GM19328 (cell line): ENCODE measurements at regions not wholly inside any gene's neighbourhood (a gene's known extent, or its start where the extent isn't known, plus 50 kb on each side); places are given as distances from the start of the nearest gene placed in this dataset.
A peak's percentile ranks its signal among the peaks of the same experiment; 100 is the strongest.
"Not testable (repeated sequence)": the region's sequence is repeated elsewhere in the genome, so short reads cannot be mapped to it uniquely, and the experiment has no call there.

ENCODE experiments used
- ATAC-seq: cut with Tn5 transposase; IDR thresholded peaks from one replicate; pipeline ENCODE4 v1.9.1; 2021; ENCODE audit warnings: mild to moderate bottlenecking, moderate library complexity; ENCODE audit not compliant: unreplicated experiment

DNA sequence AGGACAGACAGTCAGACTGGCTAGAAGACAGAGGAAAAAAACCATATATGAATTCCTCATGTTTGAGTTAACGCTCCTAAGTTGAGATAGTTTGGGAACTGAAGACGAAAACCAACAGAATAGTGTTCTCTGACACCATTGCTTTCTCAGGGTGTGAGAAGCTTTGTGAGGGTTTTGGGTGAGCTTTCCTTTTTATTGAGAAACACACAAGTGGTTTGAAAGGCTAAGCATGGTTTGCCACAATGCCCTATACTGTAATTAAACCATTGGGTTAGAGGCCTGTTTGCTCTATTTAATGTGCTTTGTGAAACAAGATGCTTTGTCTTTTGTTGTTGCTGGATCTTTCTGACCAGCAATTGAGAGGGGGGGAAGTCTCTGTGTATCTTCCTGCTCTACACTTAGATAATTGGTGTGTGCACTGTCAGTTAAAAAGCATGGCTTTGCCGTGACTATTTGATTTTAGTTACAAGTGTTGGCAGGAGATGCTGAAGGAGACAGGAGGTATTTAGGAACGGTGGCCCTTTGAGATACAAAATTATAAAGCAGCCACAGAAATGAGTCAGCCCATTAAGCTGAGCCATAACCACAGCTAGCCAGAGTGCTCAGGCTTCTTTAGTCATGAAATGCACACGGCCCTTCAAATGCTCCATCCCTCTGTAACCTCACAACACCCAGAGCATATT is 273.0 kb upstream of the PREP start:
- no peak for ATAC-seq

DNA sequence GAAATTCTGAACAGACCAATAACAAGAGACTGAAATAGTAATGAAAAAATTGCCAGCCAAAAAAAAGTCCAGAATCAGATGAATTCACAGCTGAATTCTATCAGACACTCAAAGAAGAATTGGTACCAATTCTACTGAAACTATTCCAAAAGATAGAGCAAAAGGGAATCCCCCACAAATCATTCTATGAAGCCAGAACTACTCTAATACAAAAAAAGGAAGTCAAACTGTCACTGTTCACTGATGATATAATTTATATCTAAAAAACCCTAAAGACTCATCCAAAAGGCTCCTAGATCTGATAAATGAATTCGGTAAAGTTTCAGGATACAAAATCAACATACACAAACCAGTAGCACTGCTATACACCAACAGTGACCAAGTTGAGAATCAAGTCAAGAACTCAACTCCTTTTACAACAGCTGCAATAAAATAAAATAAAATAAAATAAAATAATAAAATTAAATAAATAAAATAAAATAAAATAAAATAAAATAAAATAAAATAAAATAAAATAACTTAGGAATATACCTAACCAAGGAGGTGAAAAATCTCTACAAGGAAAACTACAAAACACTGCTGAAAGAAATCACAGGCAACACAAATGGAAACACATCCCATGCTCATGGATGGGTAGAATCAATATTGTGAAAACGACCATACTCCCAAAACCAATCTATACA is 270.1 kb upstream of the PREP start:
- ATAC-seq: not testable (repeated sequence)

DNA sequence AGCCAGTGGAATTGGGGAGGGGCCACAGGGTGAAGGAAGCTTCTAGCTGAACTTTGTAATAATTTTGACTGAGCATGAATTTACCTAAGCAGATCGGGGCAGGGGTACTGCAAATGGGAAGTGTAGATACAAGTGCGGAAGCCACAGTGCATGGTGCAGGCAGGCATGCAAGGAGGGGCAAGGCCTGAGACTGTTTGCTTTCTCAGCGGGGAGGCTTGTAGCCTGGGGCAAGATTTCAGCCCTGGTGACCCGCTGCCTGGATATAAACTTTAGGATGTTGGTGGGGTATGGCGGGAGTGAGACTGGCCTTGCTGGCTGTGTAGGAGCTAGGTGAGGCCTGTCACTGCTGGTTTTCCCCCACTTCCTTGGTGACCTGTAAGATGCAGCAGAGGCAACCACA is 266.4 kb upstream of the PREP start:
- ATAC-seq: no peak

DNA sequence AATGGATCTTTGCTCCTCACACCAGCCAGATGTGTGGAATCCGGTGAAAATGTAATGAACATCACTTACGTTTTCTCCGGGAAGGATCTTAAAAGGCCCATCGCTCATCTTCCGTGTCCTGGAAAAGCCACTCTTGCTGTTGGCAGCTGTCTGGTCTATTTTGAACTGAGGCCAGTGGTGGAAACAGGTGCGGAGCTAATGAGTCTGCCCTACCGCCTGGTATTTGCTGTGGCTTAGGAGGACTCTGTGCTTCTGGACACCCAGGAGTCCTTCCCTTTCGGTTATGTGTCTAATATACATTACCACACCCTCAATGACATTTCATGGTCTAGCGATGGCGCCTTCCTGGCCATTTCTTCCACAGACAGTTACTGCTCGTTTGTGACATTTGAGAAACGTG is 264.2 kb upstream of the PREP start:
- no peak for ATAC-seq

DNA sequence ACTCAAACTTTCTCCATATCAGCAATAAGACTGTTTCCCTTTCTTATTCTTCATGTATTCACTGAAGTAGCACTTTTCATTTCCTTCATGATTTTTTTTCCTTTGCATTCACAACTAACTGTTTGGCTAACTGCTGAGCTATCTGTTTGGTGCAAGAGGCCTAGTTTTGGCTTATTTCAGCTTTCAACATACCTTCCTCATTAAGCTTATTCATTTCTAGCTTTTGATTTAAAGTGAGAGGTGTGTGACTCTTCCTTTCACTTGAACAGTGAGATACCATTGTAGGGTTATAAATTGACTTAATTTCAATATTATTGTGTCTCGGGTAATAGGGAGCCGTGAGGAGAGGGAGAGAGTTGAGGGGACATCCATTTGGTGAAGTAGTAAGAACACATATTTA is 262.0 kb upstream of the PREP start:
- ATAC-seq: no peak

DNA sequence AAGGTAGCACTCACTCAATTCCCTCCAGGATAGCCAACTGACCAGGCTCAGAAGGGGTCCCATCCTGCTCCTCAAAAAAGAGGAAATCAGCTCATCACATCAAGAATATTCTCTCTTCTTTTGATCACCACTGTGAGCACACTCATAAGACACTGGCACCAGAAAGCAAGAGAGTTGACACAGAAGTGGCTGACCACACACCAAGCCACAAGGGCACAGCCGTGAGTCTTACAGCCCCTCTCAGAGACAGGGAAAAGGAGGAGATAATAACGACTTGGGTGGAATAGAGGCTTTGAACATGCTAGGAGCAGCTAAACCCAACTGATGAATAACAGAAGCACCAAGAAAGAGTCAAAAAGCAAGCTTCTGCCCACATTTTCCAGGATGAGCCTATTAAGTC is 249.1 kb upstream of the PREP start:
- no peak for ATAC-seq

DNA sequence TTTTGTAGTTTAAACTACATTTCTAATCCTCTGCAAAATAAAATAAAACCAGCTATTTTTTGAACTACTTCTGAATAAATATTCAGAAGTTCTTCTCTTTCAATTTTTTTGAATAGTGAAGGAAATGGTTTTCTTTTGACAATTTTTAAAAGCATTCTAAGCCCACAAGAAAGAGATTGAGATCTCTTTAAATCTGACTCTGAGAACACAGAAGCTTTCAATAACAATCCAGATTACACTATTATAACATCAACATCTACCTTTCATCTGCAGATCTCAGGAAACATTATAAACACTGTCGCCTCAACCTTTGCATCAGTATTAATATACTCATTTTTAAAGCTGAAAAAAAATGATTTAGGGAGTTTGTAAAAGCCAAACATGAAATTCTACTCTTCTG is 247.5 kb upstream of the PREP start:
- no peak for ATAC-seq

DNA sequence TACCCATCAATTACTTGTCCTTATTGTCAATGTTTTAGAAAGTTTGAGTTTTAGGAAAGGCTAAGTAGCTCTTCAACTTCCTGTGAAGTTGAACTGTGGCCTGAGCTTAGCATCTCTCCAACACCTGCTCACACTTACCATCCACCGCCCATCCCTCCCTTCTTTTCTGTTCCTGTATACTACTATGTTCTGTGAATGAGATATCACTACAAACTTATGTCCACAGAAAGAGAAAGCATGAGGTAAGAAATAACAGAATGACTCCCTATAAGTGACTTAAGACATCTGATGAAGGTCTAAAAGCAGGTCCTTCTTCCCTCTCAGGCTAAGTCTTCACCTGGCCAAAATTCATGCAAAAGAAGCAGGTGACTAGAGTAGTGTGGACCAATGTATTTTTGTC is 246.3 kb upstream of the PREP start:
- ATAC-seq: no peak

DNA sequence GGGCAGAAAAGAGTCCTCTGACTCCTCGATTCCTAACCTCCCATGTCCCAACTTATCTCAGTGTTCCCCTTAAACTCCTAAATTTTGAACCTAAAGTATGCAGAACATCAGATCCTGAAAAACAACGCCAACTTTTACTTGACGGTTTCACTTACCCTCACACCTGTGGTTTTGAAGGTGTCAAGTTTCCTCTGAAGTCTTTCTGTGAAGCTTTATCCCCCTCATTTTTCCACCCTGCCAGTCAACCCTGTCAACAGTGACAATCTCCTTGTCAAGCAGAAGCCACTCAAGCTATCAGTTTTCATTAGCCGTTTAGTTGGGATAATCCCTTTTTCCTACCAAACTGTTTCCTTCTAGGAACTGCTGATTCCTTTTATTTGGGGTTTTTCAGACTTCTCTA is 245.4 kb upstream of the PREP start:
- no peak for ATAC-seq

DNA sequence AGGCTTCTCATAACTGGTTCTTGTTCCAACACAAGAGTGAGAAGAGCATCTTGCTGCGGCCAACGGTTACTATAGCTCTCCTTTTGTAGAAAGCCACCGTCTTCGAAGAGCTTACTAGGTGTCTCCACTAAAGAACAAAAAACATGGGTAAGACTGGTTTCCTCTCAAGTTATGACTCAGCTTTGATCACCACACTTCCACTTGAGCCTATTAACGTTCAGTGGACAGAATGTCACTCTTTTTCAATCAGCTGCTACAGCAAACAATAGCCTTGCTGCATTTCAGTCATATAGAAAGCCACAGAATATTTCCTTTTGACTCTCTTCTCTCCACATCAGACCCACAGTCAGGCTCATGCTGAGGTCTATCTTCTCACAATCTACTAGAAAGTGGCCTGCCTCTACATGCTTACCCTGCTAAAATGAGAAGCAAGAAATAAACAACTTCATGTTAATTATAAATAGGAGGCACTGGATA is 243.5 kb upstream of the PREP start:
- peak; percentile 93 for ATAC-seq

DNA sequence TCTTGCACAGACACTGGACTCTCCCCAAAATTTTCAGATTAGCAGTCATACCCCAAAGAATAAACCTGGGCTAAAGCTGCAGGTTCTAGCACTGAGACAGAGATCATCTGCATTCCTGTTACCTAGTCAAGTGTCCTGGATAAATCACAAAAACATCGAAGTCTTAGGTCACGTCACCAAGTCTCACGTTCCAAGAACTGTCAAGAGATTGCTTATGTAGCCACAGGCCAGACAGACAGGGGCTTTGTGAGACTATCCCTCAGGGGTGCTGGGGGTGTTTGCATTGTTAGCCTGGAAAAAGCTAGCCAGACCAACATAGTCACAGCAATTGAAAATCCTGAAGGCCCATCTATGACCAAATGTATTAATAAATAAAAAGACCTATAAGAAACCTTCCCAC is 243.1 kb upstream of the PREP start:
- no peak for ATAC-seq

DNA sequence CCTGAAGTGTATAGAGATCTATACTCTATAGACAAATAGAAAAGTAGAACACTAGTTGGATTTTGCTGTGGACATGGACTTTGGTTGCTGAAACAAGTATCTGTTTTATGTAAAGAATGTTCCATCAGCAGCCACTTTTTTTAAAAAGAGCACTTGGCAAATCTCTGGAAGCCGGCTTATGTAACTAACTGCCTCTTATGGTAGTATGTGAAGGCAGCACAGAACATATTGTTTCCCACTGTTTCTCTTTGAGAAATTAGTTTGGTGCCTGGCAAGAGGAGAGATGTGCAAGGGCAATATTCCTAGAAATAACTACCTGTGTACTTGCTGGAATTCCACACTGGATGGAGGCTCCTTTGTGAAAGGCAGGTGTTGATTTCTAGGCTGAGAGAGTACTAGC is 242.3 kb upstream of the PREP start:
- no peak for ATAC-seq

DNA sequence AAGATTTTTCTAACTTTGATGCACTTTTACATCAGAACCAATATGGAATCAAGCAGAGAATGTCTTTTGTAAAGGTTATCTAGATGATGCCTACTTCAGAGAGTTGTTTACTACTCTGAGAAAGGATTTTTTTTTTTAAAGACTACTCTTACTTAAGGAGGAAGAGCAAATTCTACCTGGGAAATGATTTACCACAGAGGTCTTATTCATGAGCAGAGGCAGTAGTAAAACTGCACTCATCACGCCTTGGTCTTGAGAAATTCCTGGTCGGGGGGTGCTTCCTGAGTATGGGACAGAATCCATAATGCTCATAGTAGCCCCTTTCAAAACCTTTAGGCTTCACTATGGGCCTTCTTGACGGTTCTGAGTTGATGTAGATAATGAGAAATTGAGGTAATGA is 241.8 kb upstream of the PREP start:
- ATAC-seq: no peak

DNA sequence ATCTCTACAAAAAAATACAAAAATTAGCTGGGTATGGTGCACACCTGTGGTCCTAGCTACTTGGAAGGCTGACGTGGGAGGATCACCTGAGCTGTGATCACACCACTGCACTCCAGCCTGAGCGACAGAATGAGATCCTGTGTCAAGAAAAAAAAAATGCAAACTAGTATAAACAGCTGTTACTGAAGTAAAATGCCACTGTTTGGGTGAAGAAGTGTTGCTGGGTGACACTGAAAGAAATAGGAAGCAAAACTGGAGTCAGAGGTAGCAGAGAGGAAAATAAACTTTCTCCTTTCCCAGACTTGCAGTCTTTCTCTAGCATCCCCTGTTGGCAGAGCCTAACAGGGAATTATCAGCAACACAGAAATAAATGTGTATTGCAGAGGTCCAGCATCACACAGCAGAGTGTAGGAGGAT is 241.2 kb upstream of the PREP start:
- ATAC-seq: no peak

DNA sequence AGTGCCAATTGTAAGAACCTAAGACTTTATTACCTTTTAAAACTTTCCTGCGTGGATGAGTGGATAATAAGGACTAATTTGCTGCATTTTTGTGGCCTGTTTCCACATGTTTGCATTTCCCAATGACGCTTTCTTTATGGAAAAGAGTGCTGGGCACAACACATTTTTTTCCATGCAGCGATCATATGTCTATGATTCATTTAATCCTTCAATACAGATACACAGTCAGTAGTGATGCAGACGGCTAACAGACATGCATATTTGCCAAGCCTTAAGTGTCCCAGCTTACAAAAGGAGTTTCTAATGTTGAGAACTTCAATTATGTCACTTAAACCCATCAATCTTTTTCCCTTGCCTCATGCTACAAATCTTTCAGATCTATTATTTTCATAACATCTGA is 239.8 kb upstream of the PREP start:
- no peak for ATAC-seq

DNA sequence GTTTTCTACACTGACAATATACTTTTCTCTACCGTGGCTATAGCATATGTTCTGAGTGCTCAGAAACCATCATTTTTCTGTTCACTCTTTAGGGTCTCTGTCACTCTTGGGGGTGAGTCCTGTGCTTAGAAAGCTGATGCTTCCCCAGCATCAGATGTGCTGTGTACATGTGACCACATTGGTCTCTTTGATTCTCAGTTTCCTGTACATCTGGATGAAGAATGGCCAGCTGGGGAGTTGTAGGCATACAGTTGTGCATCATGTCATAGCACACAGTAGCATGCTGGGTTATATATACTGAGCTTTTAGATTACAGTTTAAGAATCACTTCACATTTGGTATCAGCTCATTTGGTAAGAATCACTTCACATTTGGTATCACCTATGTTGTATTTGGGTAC is 238.6 kb upstream of the PREP start:
- no peak for ATAC-seq

DNA sequence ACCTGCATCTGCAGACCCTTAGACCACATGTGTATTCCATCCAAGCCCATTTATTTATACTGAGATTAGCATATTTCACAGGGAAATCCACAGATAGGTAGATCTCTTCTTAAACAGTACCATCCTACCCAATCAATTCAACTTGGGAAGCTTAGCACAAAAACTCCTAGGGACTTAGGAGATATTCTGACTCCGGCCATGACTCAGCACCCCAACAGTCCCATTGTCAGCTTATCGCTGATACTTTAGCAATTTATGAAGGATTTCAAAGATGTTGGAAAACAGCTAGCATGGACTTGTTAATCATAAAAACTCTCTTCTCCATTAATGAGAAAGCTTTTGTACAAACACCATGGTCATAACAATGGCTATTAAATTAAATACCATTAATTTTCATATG is 236.2 kb upstream of the PREP start:
- ATAC-seq: no peak

DNA sequence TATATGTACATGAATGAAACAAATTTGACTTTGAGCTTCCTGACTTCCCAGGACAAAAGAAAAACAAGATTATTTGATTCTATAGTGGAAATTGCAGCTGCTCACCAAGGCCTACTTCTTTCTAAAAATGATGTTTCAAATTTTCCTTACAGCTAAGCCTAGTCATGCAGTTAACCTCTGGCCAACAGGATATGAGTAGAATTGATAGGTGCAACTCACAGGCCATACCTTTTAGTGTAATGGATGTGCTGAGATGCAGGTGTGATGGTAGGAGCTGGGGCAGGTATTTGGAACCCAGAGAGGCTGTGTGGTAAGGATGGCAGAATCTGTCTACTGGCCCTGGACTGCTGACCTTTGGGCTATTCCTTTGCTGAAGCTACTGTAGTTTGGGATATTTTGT is 230.9 kb upstream of the PREP start:
- no peak for ATAC-seq

DNA sequence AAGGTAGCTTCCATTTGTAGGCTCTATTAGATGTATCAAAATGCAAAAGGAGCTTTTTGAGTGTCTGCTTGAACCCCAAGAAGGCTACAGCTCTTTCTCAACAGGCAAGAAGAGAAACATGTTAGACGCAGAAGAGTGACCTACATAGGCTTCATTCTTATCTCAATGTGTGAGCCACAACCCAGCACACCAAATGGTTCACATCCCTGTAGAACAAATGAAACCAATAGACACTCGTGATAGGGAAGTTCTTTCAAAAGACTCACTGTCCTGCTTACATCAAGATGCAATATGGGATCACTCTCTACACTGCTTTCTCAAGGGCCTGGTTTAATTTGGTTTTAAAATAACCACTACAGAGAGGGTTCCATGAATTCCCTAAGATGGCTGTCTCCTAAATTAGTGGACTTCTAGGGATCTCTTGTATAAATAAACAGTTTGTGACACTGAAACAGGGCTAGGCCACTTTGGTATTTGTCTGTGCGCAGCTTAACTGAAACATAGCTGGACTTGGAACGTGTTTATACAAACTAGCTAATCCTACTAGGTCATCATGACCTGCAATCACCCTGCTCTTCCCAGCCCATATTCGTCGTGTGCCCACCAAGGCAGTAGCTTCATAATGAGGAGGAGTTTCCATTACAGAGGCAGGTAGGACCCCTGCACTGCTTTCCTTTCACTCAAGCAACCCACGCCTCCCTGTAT is 225.4 kb upstream of the PREP start:
- no peak for ATAC-seq

DNA sequence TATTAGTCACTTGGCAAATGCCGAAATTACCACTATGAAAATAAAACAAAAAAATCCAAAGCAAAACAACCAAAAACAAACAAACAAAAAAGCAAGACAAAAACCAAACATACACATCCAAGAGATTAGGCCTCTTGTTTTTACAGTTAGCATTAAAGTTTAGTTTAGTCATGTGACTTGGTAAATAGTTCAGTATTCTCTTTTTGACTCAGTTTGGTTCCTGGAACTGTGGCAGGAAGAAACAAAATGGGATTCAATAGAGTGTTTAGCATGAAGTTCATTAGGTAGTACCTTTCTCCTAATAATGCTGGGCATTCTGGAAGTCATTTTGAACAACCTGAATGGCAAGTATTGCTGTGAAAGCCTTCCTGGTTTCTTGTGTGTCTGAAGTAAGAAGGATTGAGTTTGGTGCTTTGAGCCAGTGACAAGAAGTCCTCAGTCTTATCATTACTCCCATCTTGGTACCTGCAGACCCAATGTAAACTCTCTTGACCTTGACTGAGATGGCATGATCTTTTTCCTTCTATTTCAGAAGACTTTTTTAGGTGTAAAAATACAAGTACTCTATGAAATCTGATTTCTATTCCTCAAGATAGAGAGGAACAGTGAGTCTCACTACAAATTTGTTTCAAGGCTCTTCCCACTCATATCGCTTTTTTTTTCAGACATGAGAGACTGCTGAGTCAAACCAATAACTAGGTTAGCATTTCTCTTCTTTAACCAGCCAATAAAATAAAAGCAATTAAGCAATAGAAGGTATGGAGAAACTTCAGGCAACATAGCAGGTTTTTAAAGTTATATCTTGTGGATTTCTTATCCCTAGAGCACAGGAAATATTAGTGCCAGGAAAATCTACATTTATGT is 223.6 kb upstream of the PREP start:
- ATAC-seq: no peak

DNA sequence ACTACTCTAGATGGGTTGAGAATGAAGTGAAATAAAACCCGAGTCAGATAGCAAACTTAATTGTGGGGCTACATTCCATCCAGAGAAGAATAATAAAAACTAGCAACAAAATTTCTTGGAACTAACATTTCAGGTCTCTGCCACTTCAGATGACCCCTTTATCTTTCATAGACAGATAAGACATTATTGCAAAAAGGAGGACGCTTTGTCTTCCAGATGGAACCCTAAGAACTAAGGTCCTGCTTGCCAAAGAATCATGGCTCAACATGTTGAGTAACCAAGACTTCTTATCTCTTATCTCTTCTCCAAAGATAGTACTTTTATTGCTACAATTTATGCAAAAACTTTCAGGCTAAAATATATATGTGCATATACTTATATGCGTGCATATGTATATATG is 221.1 kb upstream of the PREP start:
- no peak for ATAC-seq
